ENCODE measurements at regions not wholly inside any gene's neighbourhood (a gene's known extent, or its start where the extent isn't known, plus 50 kb on each side); places are given as distances from the start of the nearest gene placed in this dataset.
"Not testable (repeated sequence)": the region's sequence is repeated elsewhere in the genome, so short reads cannot be mapped to it uniquely, and the experiment has no call there.

DNA sequence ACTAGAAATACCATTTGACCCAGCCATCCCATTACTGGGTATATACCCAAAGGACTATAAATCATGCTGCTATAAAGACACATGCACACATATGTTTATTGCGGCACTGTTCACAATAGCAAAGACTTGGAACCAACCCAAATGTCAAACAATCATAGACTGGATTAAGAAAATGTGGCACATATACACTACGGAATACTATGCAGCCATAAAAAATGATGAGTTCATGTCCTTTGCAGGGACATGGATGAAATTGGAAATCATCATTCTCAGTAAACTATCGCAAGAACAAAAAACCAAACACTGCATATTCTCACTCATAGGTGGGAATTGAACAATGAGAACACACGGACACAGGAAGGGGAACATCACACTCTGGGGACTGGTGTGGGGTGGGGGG is 220.4 kb downstream of the ZNF608 start:
- H3K36me3 ChIP-seq (ENCODE audit: insufficient read depth, low read length); H3K4me3 ChIP-seq (ENCODE audit: low read depth, low read length, poor library complexity, severe bottlenecking); DNase-seq (ENCODE audit: low spot score); CTCF ChIA-PET (ENCODE audit: unreplicated experiment); H3K9me3 ChIP-seq (ENCODE audit: low read length); BruUV-seq (replicated peaks); H3K79me2 ChIP-seq (ENCODE audit: insufficient read depth, low read depth, low read length); H4K20me1 ChIP-seq (ENCODE audit: insufficient read depth, low read length); H3K27ac ChIP-seq (ENCODE audit: low read depth, low read length, poor library complexity, severe bottlenecking); POLR2A ChIA-PET; H2AFZ ChIP-seq (ENCODE audit: low read length); H3K4me2 ChIP-seq (ENCODE audit: low read length); H3K9me2 ChIP-seq (ENCODE audit: insufficient read depth, low read length): not testable (repeated sequence)
- intact Hi-C loops (cut with micrococcal nuclease; ENCODE audit: unreplicated experiment), result loop anchor here (10.0 kb wide), 1 partner anchor 479 kb away; no protein-coding TSS in a partner anchor
- peaks cover 19% of the 10 kb centered on the region for H3K4me1 ChIP-seq (ENCODE audit: insufficient read depth, low read length, poor library complexity, severe bottlenecking)

- H3K9me2 ChIP-seq (ENCODE audit: insufficient read depth, low read length), result no peaks in the 10 kb centered on the region
- peak; percentile 91 for DNase-seq (ENCODE audit: low spot score)
- H3K4me2 ChIP-seq (ENCODE audit: low read length), result peak overlapping the region; percentile 60
- no peaks in the 10 kb centered on the region for H4K20me1 ChIP-seq (ENCODE audit: insufficient read depth, low read length)
- ChIA-PET POLR2A (interaction anchor here (1.0 to 1.5 kb wide), 6 partner anchors 11 to 491 kb away, joined by 3 to 4 read pairs (median 4); no protein-coding TSS in a partner anchor), CTCF (ENCODE audit: unreplicated experiment) (no interaction called here)
- H3K9me3 ChIP-seq (ENCODE audit: low read length), result no peaks in the 10 kb centered on the region
- H3K36me3 ChIP-seq (ENCODE audit: insufficient read depth, low read length), result no peaks in the 10 kb centered on the region
- intact Hi-C loops (cut with micrococcal nuclease; ENCODE audit: unreplicated experiment), result loop anchor here (1.0 to 10.0 kb wide), 3 partner anchors 125 to 480 kb away; no protein-coding TSS in a partner anchor
- H3K27ac ChIP-seq (ENCODE audit: low read depth, low read length, poor library complexity, severe bottlenecking), result peak overlapping the region; percentile 56
- no peak for TF ChIP-seq EZH2phosphoT487 (IDR thresholded peaks at IDR 0.05; ENCODE audit: borderline replicate concordance, low read depth, low read length)
- TF ChIP-seq CTCF (conservative IDR thresholded peaks at IDR 0.05; ENCODE audit: low read length), result peak; percentile 72
- no peak overlapping the region for H2AFZ ChIP-seq (ENCODE audit: low read length)
- peaks cover 25% of the 10 kb centered on the region for H3K4me1 ChIP-seq (ENCODE audit: insufficient read depth, low read length, poor library complexity, severe bottlenecking)
- no TSS peak for BruUV-seq (replicated peaks)
- H3K79me2 ChIP-seq (ENCODE audit: insufficient read depth, low read depth, low read length), result no peaks in the 10 kb centered on the region
- peak overlapping the region; percentile 3 for H3K4me3 ChIP-seq (ENCODE audit: low read depth, low read length, poor library complexity, severe bottlenecking)
Observed at GRCh38 chr5:124524552-124525232, 221.7 kb downstream of the ZNF608 start.

GRCh38 chr5:124523897-124524296 is 222.5 kb downstream of the ZNF608 start:
- H3K4me2 ChIP-seq (ENCODE audit: low read length), result peak overlapping the region; percentile 60
- H3K27ac ChIP-seq (ENCODE audit: low read depth, low read length, poor library complexity, severe bottlenecking), result no peak overlapping the region
- H4K20me1 ChIP-seq (ENCODE audit: insufficient read depth, low read length), result no peaks in the 10 kb centered on the region
- H2AFZ ChIP-seq (ENCODE audit: low read length), result no peak overlapping the region
- H3K9me3 ChIP-seq (ENCODE audit: low read length), result no peaks in the 10 kb centered on the region
- BruUV-seq (replicated peaks), result no TSS peak
- H3K79me2 ChIP-seq (ENCODE audit: insufficient read depth, low read depth, low read length), result no peaks in the 10 kb centered on the region
- no peaks in the 10 kb centered on the region for H3K36me3 ChIP-seq (ENCODE audit: insufficient read depth, low read length)
- CTCF ChIA-PET (ENCODE audit: unreplicated experiment), result no interaction called here
- no peak overlapping the region for H3K4me3 ChIP-seq (ENCODE audit: low read depth, low read length, poor library complexity, severe bottlenecking)
- POLR2A ChIA-PET, result interaction anchor here (0.7 to 1.5 kb wide), 7 partner anchors 13 to 226 kb away, joined by 3 to 4 read pairs (median 3); no protein-coding TSS in a partner anchor
- no peak for DNase-seq (ENCODE audit: low spot score)
- no peaks in the 10 kb centered on the region for H3K9me2 ChIP-seq (ENCODE audit: insufficient read depth, low read length)
- H3K4me1 ChIP-seq (ENCODE audit: insufficient read depth, low read length, poor library complexity, severe bottlenecking), result peaks cover 33% of the 10 kb centered on the region
- TF ChIP-seq EZH2phosphoT487 (IDR thresholded peaks at IDR 0.05; ENCODE audit: borderline replicate concordance, low read depth, low read length) (no peak), CTCF (conservative IDR thresholded peaks at IDR 0.05; ENCODE audit: low read length) (no peak)
- intact Hi-C loops (cut with micrococcal nuclease; ENCODE audit: unreplicated experiment), result loop anchor here (1.0 to 10.0 kb wide), 3 partner anchors 125 to 481 kb away; no protein-coding TSS in a partner anchor
